Effector memory CD4-positive, alpha-beta T cell (primary cell): ENCODE measurements at regions not wholly inside any gene's neighbourhood (a gene's known extent, or its start where the extent isn't known, plus 50 kb on each side); places are given as distances from the start of the nearest gene placed in this dataset.

Experiments
- DNase-seq, 3 donors: peaks; one replicate each; pipeline ENCODE4 v3.0.0-alpha.2; 2020
- H3K27ac ChIP-seq: 2 replicates; pipeline ENCODE4 v1.7.0; 2013; ENCODE audit warnings: mild to moderate bottlenecking, low read length, moderate library complexity; ENCODE audit not compliant: insufficient read depth, poor library complexity, severe bottlenecking
- H3K27me3 ChIP-seq: replicated peaks from 2 replicates; pipeline ENCODE4 v1.7.0; 2013; ENCODE audit warnings: mild to moderate bottlenecking, low read length; ENCODE audit not compliant: insufficient read depth, control insufficient read depth, poor library complexity, severe bottlenecking
- H3K36me3 ChIP-seq: 2 replicates; pipeline ENCODE4 v1.7.0; 2013; ENCODE audit warnings: mild to moderate bottlenecking, low read length, moderate library complexity; ENCODE audit not compliant: control insufficient read depth, insufficient read depth
- H3K4me1 ChIP-seq: 2 replicates; pipeline ENCODE4 v1.7.0; 2013; ENCODE audit warnings: low read length, mild to moderate bottlenecking; ENCODE audit not compliant: control insufficient read depth, insufficient read depth, poor library complexity, severe bottlenecking
- H3K4me3 ChIP-seq: 2 replicates; pipeline ENCODE4 v1.7.0; 2013; ENCODE audit warnings: low read length, low read depth, mild to moderate bottlenecking; ENCODE audit not compliant: insufficient read depth, poor library complexity, severe bottlenecking
- H3K9me3 ChIP-seq: 2 replicates; pipeline ENCODE4 v1.7.0; 2013; ENCODE audit warnings: mild to moderate bottlenecking, low read length, moderate library complexity; ENCODE audit not compliant: control insufficient read depth

- Histone ChIP-seq H3K27ac (no peak overlapping the region), H3K36me3 (no peaks in the 10 kb centered on the region), H3K4me3 (no peak overlapping the region), H3K9me3 (no peaks in the 10 kb centered on the region), H3K27me3 (no peaks in the 10 kb centered on the region), H3K4me1 (no peaks in the 10 kb centered on the region)
- DNase-seq, result no peak
These were observed 200.2 kb downstream of the OSR1 start for GRCh38 chr2:19158211-19158610.

GRCh38 chr2:19156646-19157045 lies 201.8 kb downstream of the OSR1 start:
- no peak overlapping the region for H3K4me3 ChIP-seq
- no peak for DNase-seq
- no peaks in the 10 kb centered on the region for H3K4me1 ChIP-seq
- H3K27ac ChIP-seq, result no peak overlapping the region
- no peaks in the 10 kb centered on the region for H3K36me3 ChIP-seq
- no peaks in the 10 kb centered on the region for H3K27me3 ChIP-seq
- no peaks in the 10 kb centered on the region for H3K9me3 ChIP-seq

- Histone ChIP-seq H3K4me3 (no peak overlapping the region), H3K4me1 (no peaks in the 10 kb centered on the region), H3K27ac (no peak overlapping the region), H3K27me3 (no peaks in the 10 kb centered on the region), H3K9me3 (peaks cover 5% of the 10 kb centered on the region), H3K36me3 (no peaks in the 10 kb centered on the region)
- no peak for DNase-seq
These were observed 207.7 kb downstream of the OSR1 start for GRCh38 chr2:19150726-19151125.

- H3K27ac ChIP-seq, result no peak overlapping the region
- peaks cover 5% of the 10 kb centered on the region for H3K9me3 ChIP-seq
- H3K4me3 ChIP-seq, result no peak overlapping the region
- H3K4me1 ChIP-seq, result no peaks in the 10 kb centered on the region
- no peaks in the 10 kb centered on the region for H3K27me3 ChIP-seq
- no peak for DNase-seq
- no peaks in the 10 kb centered on the region for H3K36me3 ChIP-seq
These were observed 211.6 kb downstream of the OSR1 start for GRCh38 chr2:19146867-19147266.

- Histone ChIP-seq H3K4me1 (no peaks in the 10 kb centered on the region), H3K4me3 (no peak overlapping the region), H3K36me3 (no peaks in the 10 kb centered on the region), H3K27me3 (no peaks in the 10 kb centered on the region), H3K9me3 (no peaks in the 10 kb centered on the region), H3K27ac (no peak overlapping the region)
- no peak for DNase-seq
These were observed 217.0 kb downstream of the OSR1 start for GRCh38 chr2:19141234-19142004.

GRCh38 chr2:19140463-19141208 lies 217.8 kb downstream of the OSR1 start:
- Histone ChIP-seq H3K36me3 (no peaks in the 10 kb centered on the region), H3K27ac (no peak overlapping the region), H3K27me3 (no peaks in the 10 kb centered on the region), H3K9me3 (no peaks in the 10 kb centered on the region), H3K4me3 (no peak overlapping the region), H3K4me1 (no peaks in the 10 kb centered on the region)
- no peak for DNase-seq

- no peak overlapping the region for H3K27ac ChIP-seq
- no peaks in the 10 kb centered on the region for H3K4me1 ChIP-seq
- no peak overlapping the region for H3K4me3 ChIP-seq
- no peak for DNase-seq
- H3K36me3 ChIP-seq, result no peaks in the 10 kb centered on the region
- H3K27me3 ChIP-seq, result no peaks in the 10 kb centered on the region
- no peaks in the 10 kb centered on the region for H3K9me3 ChIP-seq
These were observed 219.0 kb downstream of the OSR1 start for GRCh38 chr2:19139386-19139785.

GRCh38 chr2:19138264-19138825 lies 220.1 kb downstream of the OSR1 start:
- no peak overlapping the region for H3K4me3 ChIP-seq
- no peak for DNase-seq
- H3K27ac ChIP-seq, result no peak overlapping the region
- no peaks in the 10 kb centered on the region for H3K9me3 ChIP-seq
- no peaks in the 10 kb centered on the region for H3K36me3 ChIP-seq
- H3K4me1 ChIP-seq, result no peaks in the 10 kb centered on the region
- no peaks in the 10 kb centered on the region for H3K27me3 ChIP-seq

GRCh38 chr2:19137433-19137832 lies 221.0 kb downstream of the OSR1 start:
- no peak overlapping the region for H3K27ac ChIP-seq
- no peaks in the 10 kb centered on the region for H3K36me3 ChIP-seq
- no peak for DNase-seq
- no peaks in the 10 kb centered on the region for H3K27me3 ChIP-seq
- no peaks in the 10 kb centered on the region for H3K9me3 ChIP-seq
- H3K4me1 ChIP-seq, result no peaks in the 10 kb centered on the region
- no peak overlapping the region for H3K4me3 ChIP-seq

- no peak for DNase-seq
- Histone ChIP-seq H3K36me3 (no peaks in the 10 kb centered on the region), H3K27ac (no peak overlapping the region), H3K9me3 (no peaks in the 10 kb centered on the region), H3K27me3 (no peaks in the 10 kb centered on the region), H3K4me1 (no peaks in the 10 kb centered on the region), H3K4me3 (no peak overlapping the region)
These were observed 225.5 kb downstream of the OSR1 start for GRCh38 chr2:19132967-19133366.
